WTC11 (cell line): ENCODE measurements at regions not wholly inside any gene's neighbourhood (a gene's known extent, or its start where the extent isn't known, plus 50 kb on each side); places are given as distances from the start of the nearest gene placed in this dataset.
"Not testable (repeated sequence)": the region's sequence is repeated elsewhere in the genome, so short reads cannot be mapped to it uniquely, and the experiment has no call there.

ENCODE experiments used
- ATAC-seq: fragments of 200-7000 bp; cut with Tn5 transposase; 2 replicates; pipeline ENCODE4 v1.10.0; 2021; ENCODE audit warnings: mild to moderate bottlenecking, moderate library complexity
- CTCF ChIA-PET: fragments of 300-600 bp; sonication (Branson Sonifier 250); formaldehyde crosslinking; loops from one replicate; lab custom pipeline; 2021; ENCODE audit warnings: antibody characterized with exemption; lab: Charles Lee
- POLR2A ChIA-PET: fragments of 350-600 bp; sonication (Branson Sonifier 250); formaldehyde crosslinking; loops from one replicate; lab custom pipeline; 2021; ENCODE audit warnings: antibody characterized with exemption; lab: Charles Lee
- DNase-seq: peaks from one replicate; pipeline ENCODE4 v3.0.0; 2021; ENCODE audit warnings: low spot score
- H3K27ac Mint-ChIP-seq: 2 replicates; pipeline ENCODE4 v1.8.0; 2021; ENCODE audit warnings: mixed read lengths
- H3K27me3 Mint-ChIP-seq: 2 replicates; pipeline ENCODE4 v1.8.0; 2021; ENCODE audit warnings: low read depth, mild to moderate bottlenecking, moderate library complexity, mixed read lengths
- H3K36me3 Mint-ChIP-seq: 2 replicates; pipeline ENCODE4 v1.8.0; 2021; ENCODE audit warnings: mixed read lengths
- H3K4me1 Mint-ChIP-seq: 2 replicates; pipeline ENCODE4 v1.8.0; 2022; ENCODE audit warnings: mixed read lengths
- H3K4me3 Mint-ChIP-seq: 2 replicates; pipeline ENCODE4 v1.8.0; 2021; ENCODE audit warnings: mild to moderate bottlenecking, moderate library complexity, mixed read lengths
- H3K9me3 Mint-ChIP-seq: 2 replicates; pipeline ENCODE4 v1.8.0; 2021; ENCODE audit warnings: mixed read lengths
- IRF2 ChIP-seq: sonication (generic); formaldehyde crosslinking; IDR thresholded peaks from 2 replicates; pipeline ENCODE4 v1.8.0; 2022; ENCODE audit warnings: low read depth, missing genetic modification reagents, borderline replicate concordance
- MYBL2 ChIP-seq: sonication (generic); formaldehyde crosslinking; IDR thresholded peaks from 2 replicates; pipeline ENCODE4 v1.8.1; 2023; ENCODE audit warnings: mild to moderate bottlenecking, moderate library complexity, missing genetic modification reagents
- NR1H2 ChIP-seq: sonication (generic); formaldehyde crosslinking; IDR thresholded peaks from 2 replicates; pipeline ENCODE4 v1.9.0; 2021; ENCODE audit warnings: mild to moderate bottlenecking, moderate library complexity, missing genetic modification reagents
- NR3C1 ChIP-seq: sonication (generic); formaldehyde crosslinking; conservative IDR thresholded peaks from 2 replicates; pipeline ENCODE4 v1.8.1; 2023; ENCODE audit warnings: low read depth, mild to moderate bottlenecking, missing genetic modification reagents
- TEAD4 ChIP-seq: sonication (generic); formaldehyde crosslinking; IDR thresholded peaks from 2 replicates; pipeline ENCODE4 v1.8.0; 2022; ENCODE audit warnings: mild to moderate bottlenecking, missing genetic modification reagents
- ZNF138 ChIP-seq: sonication (generic); formaldehyde crosslinking; conservative IDR thresholded peaks from 2 replicates; pipeline ENCODE4 v1.8.1; 2022; ENCODE audit warnings: mild to moderate bottlenecking, moderate library complexity, missing genetic modification reagents
- ZNF263 ChIP-seq: sonication (generic); formaldehyde crosslinking; IDR thresholded peaks from 2 replicates; pipeline ENCODE4 v1.8.1; 2022; ENCODE audit warnings: low read depth, mild to moderate bottlenecking, moderate library complexity, missing genetic modification reagents
- ZNF416 ChIP-seq: fragments of 250-450 bp; sonication (Bioruptor Pico); IDR thresholded peaks from 2 replicates; pipeline ENCODE4 v1.9.0; 2021; ENCODE audit warnings: mild to moderate bottlenecking, inconsistent platforms
- TF ChIP-seq, protein P1 (sequence below): fragments of 250-450 bp; sonication (Bioruptor Pico); conservative IDR thresholded peaks from 2 replicates; pipeline ENCODE4 v1.9.0; 2021; ENCODE audit warnings: mild to moderate bottlenecking
- TF ChIP-seq, protein P2 (sequence below): sonication (generic); formaldehyde crosslinking; IDR thresholded peaks from 2 replicates; pipeline ENCODE4 v1.8.1; 2022; ENCODE audit warnings: missing genetic modification reagents, borderline replicate concordance
- TF ChIP-seq, protein P3 (sequence below): fragments of 200-600 bp; IDR thresholded peaks from 2 replicates; pipeline ENCODE4 v1.8.0; 2022; ENCODE audit warnings: antibody characterized with exemption
- TF ChIP-seq, protein P4 (sequence below): sonication (generic); formaldehyde crosslinking; IDR thresholded peaks from 2 replicates; pipeline ENCODE4 v1.8.0; 2023; ENCODE audit warnings: missing genetic modification reagents, mild to moderate bottlenecking, borderline replicate concordance

DNA sequence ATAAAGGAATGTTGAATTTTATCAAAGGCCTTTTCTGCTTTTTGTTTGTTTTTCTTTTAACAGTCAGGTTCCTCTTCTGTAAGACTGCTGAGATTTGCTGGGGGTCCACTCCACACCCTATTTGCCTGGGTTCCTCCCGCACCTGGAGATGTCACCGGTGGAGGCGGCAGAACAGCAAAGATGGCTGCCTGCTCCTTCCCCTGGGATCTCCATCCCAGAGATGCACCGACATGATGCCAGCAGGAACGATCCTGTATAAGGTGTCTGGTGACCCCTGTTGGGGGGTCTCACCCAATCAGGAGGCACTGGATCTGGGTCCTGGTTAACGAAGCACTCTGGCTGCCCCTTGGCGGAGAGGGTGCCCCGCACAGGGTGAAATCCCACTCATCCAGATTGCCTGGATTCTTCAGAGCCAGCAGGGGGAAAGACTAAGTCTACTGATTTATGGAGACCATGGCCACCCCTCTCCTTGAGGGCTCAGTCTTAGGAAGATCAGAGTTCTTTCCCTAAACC lies 244.0 kb upstream of the MDGA2 start (continued):
- TF ChIP-seq, protein P1, sequence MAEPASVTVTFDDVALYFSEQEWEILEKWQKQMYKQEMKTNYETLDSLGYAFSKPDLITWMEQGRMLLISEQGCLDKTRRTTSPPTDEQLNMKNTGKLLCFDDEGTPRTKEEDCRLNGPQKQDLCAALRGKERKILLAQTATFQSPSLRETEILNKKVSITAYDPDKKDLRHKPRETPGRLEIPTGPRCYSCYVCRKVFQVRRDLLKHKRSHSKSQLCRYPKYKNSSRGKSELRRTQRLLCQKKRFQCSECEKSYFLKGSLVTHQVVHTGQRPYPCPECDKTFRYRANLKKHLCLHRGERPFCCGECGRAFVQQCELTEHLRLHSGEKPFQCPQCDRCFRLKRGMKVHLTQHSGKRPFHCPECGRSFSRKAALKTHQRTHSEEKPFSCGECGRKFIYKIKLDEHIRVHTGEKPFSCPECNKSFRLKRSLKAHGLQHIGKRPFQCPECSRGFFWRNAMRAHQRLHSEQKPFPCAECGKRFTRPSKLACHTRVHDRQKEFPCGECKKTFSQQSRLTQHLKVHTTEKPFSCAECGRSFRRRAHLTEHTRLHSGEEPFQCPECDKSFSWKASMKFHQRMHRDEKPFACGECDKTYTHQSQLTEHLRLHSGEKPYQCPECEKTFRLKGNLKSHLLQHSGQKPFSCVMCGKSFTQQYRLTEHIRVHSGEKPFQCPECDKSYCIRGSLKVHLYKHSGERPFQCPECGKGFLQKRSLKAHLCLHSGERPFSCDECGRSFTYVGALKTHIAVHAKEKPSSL (CRISPR knock-in tag), result no peak
- TF ChIP-seq NR3C1 (CRISPR knock-in tag) (no peak), ZNF263 (CRISPR knock-in tag) (no peak)

DNA sequence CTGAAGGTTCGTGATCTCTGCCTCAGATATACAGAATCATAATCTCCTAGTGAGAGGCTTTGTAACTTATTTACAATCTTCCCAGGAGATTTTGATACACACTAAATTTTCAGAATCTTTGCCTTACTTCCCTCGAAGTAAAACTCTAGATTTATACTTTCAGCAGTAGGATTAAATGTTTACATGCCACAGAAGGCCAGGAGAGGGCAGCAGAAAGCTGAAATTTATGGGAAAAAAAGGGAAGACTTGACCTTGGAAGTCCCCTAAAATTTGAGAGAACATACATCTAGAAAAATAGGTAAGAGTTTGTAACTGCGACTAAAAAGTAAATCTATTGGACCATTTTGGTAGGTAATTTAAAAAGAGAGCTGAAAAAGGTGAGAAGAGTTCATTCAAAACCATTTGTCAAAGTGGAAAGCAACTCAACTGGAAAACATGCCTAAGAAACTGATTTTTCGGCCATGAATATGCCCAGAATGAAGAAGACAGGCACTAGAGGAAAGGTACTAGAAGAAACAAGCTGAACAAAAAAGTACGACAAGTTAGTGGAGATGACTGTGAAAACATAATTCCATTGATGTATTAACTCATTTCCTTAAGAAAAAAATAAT lies 242.0 kb upstream of the MDGA2 start:
- H3K27me3 Mint-ChIP-seq, result no peaks in the 10 kb centered on the region
- no peak for TF ChIP-seq ZNF416 (CRISPR knock-in tag)
- no peak for TF ChIP-seq MYBL2
- TF ChIP-seq ZNF138 (CRISPR knock-in tag), result no peak
- TF ChIP-seq, protein P2, sequence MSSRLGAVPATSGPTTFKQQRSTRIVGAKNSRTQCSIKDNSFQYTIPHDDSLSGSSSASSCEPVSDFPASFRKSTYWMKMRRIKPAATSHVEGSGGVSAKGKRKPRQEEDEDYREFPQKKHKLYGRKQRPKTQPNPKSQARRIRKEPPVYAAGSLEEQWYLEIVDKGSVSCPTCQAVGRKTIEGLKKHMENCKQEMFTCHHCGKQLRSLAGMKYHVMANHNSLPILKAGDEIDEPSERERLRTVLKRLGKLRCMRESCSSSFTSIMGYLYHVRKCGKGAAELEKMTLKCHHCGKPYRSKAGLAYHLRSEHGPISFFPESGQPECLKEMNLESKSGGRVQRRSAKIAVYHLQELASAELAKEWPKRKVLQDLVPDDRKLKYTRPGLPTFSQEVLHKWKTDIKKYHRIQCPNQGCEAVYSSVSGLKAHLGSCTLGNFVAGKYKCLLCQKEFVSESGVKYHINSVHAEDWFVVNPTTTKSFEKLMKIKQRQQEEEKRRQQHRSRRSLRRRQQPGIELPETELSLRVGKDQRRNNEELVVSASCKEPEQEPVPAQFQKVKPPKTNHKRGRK (CRISPR knock-in tag), result no peak
- no peak for TF ChIP-seq NR1H2
- TF ChIP-seq, protein P3, sequence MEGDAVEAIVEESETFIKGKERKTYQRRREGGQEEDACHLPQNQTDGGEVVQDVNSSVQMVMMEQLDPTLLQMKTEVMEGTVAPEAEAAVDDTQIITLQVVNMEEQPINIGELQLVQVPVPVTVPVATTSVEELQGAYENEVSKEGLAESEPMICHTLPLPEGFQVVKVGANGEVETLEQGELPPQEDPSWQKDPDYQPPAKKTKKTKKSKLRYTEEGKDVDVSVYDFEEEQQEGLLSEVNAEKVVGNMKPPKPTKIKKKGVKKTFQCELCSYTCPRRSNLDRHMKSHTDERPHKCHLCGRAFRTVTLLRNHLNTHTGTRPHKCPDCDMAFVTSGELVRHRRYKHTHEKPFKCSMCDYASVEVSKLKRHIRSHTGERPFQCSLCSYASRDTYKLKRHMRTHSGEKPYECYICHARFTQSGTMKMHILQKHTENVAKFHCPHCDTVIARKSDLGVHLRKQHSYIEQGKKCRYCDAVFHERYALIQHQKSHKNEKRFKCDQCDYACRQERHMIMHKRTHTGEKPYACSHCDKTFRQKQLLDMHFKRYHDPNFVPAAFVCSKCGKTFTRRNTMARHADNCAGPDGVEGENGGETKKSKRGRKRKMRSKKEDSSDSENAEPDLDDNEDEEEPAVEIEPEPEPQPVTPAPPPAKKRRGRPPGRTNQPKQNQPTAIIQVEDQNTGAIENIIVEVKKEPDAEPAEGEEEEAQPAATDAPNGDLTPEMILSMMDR, result peak; percentile 21; the same call in 1 of the 2 replicates
- no peak for TF ChIP-seq IRF2 (CRISPR knock-in tag)
- TF ChIP-seq, protein P4, sequence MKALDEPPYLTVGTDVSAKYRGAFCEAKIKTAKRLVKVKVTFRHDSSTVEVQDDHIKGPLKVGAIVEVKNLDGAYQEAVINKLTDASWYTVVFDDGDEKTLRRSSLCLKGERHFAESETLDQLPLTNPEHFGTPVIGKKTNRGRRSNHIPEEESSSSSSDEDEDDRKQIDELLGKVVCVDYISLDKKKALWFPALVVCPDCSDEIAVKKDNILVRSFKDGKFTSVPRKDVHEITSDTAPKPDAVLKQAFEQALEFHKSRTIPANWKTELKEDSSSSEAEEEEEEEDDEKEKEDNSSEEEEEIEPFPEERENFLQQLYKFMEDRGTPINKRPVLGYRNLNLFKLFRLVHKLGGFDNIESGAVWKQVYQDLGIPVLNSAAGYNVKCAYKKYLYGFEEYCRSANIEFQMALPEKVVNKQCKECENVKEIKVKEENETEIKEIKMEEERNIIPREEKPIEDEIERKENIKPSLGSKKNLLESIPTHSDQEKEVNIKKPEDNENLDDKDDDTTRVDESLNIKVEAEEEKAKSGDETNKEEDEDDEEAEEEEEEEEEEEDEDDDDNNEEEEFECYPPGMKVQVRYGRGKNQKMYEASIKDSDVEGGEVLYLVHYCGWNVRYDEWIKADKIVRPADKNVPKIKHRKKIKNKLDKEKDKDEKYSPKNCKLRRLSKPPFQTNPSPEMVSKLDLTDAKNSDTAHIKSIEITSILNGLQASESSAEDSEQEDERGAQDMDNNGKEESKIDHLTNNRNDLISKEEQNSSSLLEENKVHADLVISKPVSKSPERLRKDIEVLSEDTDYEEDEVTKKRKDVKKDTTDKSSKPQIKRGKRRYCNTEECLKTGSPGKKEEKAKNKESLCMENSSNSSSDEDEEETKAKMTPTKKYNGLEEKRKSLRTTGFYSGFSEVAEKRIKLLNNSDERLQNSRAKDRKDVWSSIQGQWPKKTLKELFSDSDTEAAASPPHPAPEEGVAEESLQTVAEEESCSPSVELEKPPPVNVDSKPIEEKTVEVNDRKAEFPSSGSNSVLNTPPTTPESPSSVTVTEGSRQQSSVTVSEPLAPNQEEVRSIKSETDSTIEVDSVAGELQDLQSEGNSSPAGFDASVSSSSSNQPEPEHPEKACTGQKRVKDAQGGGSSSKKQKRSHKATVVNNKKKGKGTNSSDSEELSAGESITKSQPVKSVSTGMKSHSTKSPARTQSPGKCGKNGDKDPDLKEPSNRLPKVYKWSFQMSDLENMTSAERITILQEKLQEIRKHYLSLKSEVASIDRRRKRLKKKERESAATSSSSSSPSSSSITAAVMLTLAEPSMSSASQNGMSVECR, result no peak
- no peak for TF ChIP-seq TEAD4 (CRISPR knock-in tag)
- no peak for ATAC-seq

DNA sequence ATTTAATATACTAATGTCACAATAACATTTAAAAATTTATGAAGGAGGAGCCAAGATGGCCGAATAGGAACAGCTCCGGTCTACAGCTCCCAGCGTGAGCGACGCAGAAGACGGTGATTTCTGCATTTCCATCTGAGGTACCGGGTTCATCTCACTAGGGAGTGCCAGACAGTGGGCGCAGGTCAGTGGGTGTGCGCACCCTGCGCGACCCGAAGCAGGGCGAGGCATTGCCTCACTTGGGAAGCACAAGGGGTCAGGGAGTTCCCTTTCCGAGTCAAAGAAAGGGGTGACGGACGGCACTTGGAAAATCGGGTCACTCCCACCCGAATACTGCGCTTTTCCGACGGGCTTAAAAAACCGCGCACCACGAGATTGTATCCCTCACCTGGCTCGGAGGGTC lies 225.7 kb upstream of the MDGA2 start:
- CTCF ChIA-PET, H3K27me3 Mint-ChIP-seq, ATAC-seq, H3K4me1 Mint-ChIP-seq, H3K36me3 Mint-ChIP-seq, DNase-seq, H3K27ac Mint-ChIP-seq, POLR2A ChIA-PET: not testable (repeated sequence)
- peak overlapping the region; percentile 79 for H3K4me3 Mint-ChIP-seq
- H3K9me3 Mint-ChIP-seq, result peaks cover 15% of the 10 kb centered on the region

More for the DNA sequence above, 242.0 kb upstream of the MDGA2 start:
- Mint-ChIP-seq H3K4me3 (no peak overlapping the region), H3K36me3 (peaks cover 5% of the 10 kb centered on the region), H3K4me1 (peaks cover 6% of the 10 kb centered on the region), H3K27ac (no peak overlapping the region), H3K9me3 (peaks cover 11% of the 10 kb centered on the region)
- POLR2A ChIA-PET, result no interaction called here
- CTCF ChIA-PET, result interaction anchor here (1.3 kb wide), 1 partner anchor 1256 kb away, joined by 3 read pairs; no protein-coding TSS in a partner anchor
- peak; percentile 37 for DNase-seq
